ENCODE measurements at regions not wholly inside any gene's neighbourhood (a gene's known extent, or its start where the extent isn't known, plus 50 kb on each side); places are given as distances from the start of the nearest gene placed in this dataset.

- Histone ChIP-seq H3K4me3 (ENCODE audit: low read depth, low read length, poor library complexity, severe bottlenecking) (no peak overlapping the region), H3K9me3 (ENCODE audit: low read depth, low read length, poor library complexity, severe bottlenecking) (no peaks in the 10 kb centered on the region), H3K36me3 (ENCODE audit: insufficient read depth, low read length, poor library complexity, severe bottlenecking) (no peaks in the 10 kb centered on the region), H3K27ac (ENCODE audit: low read depth, low read length, poor library complexity, severe bottlenecking) (no peak overlapping the region), H3K4me1 (ENCODE audit: insufficient read depth, low read length, poor library complexity, severe bottlenecking) (no peaks in the 10 kb centered on the region), H3K27me3 (replicated peaks; ENCODE audit: insufficient read depth, low read depth, low read length, poor library complexity) (no peaks in the 10 kb centered on the region)
- DNase-seq (ENCODE audit: low spot score), result no peak
- intact Hi-C loops (cut with micrococcal nuclease; ENCODE audit: unreplicated experiment), result loop anchor here (5.0 to 10.0 kb wide), 3 partner anchors 91 to 654 kb away; no protein-coding TSS in a partner anchor
- TF ChIP-seq EZH2 (IDR thresholded peaks at IDR 0.05; ENCODE audit: borderline replicate concordance, low read depth, low read length, poor library complexity, severe bottlenecking), result no peak
- TF ChIP-seq, protein P1, sequence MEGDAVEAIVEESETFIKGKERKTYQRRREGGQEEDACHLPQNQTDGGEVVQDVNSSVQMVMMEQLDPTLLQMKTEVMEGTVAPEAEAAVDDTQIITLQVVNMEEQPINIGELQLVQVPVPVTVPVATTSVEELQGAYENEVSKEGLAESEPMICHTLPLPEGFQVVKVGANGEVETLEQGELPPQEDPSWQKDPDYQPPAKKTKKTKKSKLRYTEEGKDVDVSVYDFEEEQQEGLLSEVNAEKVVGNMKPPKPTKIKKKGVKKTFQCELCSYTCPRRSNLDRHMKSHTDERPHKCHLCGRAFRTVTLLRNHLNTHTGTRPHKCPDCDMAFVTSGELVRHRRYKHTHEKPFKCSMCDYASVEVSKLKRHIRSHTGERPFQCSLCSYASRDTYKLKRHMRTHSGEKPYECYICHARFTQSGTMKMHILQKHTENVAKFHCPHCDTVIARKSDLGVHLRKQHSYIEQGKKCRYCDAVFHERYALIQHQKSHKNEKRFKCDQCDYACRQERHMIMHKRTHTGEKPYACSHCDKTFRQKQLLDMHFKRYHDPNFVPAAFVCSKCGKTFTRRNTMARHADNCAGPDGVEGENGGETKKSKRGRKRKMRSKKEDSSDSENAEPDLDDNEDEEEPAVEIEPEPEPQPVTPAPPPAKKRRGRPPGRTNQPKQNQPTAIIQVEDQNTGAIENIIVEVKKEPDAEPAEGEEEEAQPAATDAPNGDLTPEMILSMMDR (conservative IDR thresholded peaks at IDR 0.05; ENCODE audit: low read depth, low read length), result no peak
- CTCF ChIA-PET, result no interaction called here
- no TSS peak for BruUV-seq (replicated peaks)
- POLR2A ChIA-PET (ENCODE audit: low non-redundant PET), result no interaction called here
These were observed 68.8 kb upstream of the CWC22 start for GRCh38 chr2:180075870-180076269.

GRCh38 chr2:180071797-180072196 lies 64.7 kb upstream of the CWC22 start:
- Histone ChIP-seq H3K9me3 (ENCODE audit: low read depth, low read length, poor library complexity, severe bottlenecking) (peaks cover 8% of the 10 kb centered on the region), H3K27ac (ENCODE audit: low read depth, low read length, poor library complexity, severe bottlenecking) (no peak overlapping the region), H3K4me3 (ENCODE audit: low read depth, low read length, poor library complexity, severe bottlenecking) (no peak overlapping the region), H3K27me3 (replicated peaks; ENCODE audit: insufficient read depth, low read depth, low read length, poor library complexity) (no peaks in the 10 kb centered on the region), H3K4me1 (ENCODE audit: insufficient read depth, low read length, poor library complexity, severe bottlenecking) (no peaks in the 10 kb centered on the region), H3K36me3 (ENCODE audit: insufficient read depth, low read length, poor library complexity, severe bottlenecking) (no peaks in the 10 kb centered on the region)
- TF ChIP-seq, protein P1 (conservative IDR thresholded peaks at IDR 0.05; ENCODE audit: low read depth, low read length), result no peak
- no peak for TF ChIP-seq EZH2 (IDR thresholded peaks at IDR 0.05; ENCODE audit: borderline replicate concordance, low read depth, low read length, poor library complexity, severe bottlenecking)
- no TSS peak for BruUV-seq (replicated peaks)
- ChIA-PET CTCF (no interaction called here), POLR2A (ENCODE audit: low non-redundant PET) (no interaction called here)
- no peak for DNase-seq (ENCODE audit: low spot score)
- intact Hi-C loops (cut with micrococcal nuclease; ENCODE audit: unreplicated experiment), result loop anchor here (10.0 kb wide), 2 partner anchors 87 to 297 kb away; no protein-coding TSS in a partner anchor

DNA sequence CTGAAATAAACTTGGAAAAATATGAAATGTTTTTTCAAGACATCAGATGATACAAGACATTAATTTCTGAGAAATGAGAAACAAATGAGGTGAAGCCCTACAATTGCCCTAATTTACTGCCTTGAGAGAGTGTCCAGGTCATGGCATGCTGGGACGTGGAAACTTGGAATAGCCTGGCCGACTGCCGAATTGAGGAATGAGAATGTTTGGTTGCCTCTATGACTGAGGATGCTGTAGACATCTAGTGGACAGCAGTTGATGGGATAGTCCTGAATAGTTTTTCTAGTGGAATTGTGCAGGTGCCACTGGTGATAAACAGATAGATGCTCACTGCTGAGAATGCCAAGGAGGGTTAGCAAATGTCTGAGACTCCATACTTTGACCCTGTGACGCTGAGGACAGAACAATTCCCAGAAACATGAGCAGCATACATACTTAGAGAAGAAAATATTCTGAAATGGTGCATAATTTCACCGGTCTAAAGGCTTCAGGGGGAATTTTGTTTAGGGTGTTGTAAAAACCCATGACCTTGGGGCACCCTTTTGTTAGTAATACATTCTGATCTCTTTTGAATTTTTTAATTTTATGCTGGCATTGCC lies 56.5 kb upstream of the CWC22 start:
- TF ChIP-seq, protein P1 (conservative IDR thresholded peaks at IDR 0.05; ENCODE audit: low read depth, low read length), result no peak
- TF ChIP-seq EZH2 (IDR thresholded peaks at IDR 0.05; ENCODE audit: borderline replicate concordance, low read depth, low read length, poor library complexity, severe bottlenecking), result no peak
- H3K27me3 ChIP-seq (replicated peaks; ENCODE audit: insufficient read depth, low read depth, low read length, poor library complexity), result no peaks in the 10 kb centered on the region
- no peaks in the 10 kb centered on the region for H3K36me3 ChIP-seq (ENCODE audit: insufficient read depth, low read length, poor library complexity, severe bottlenecking)
- CTCF ChIA-PET, result no interaction called here
- no peak for DNase-seq (ENCODE audit: low spot score)
- no peaks in the 10 kb centered on the region for H3K9me3 ChIP-seq (ENCODE audit: low read depth, low read length, poor library complexity, severe bottlenecking)
- H3K4me1 ChIP-seq (ENCODE audit: insufficient read depth, low read length, poor library complexity, severe bottlenecking), result no peaks in the 10 kb centered on the region
- no TSS peak for BruUV-seq (replicated peaks)
- POLR2A ChIA-PET (ENCODE audit: low non-redundant PET), result no interaction called here
- no peak overlapping the region for H3K4me3 ChIP-seq (ENCODE audit: low read depth, low read length, poor library complexity, severe bottlenecking)
- intact Hi-C loops (cut with micrococcal nuclease; ENCODE audit: unreplicated experiment), result no loop called here
- H3K27ac ChIP-seq (ENCODE audit: low read depth, low read length, poor library complexity, severe bottlenecking), result no peak overlapping the region

All from A673 (cell line).